Astrocyte (in vitro differentiated cells and primary cell): ENCODE measurements at regions not wholly inside any gene's neighbourhood (a gene's known extent, or its start where the extent isn't known, plus 50 kb on each side); places are given as distances from the start of the nearest gene placed in this dataset.

ENCODE experiments used
- DNase-seq: peaks from one replicate; pipeline ENCODE4 v3.0.0-alpha.2; 2010; ENCODE audit warnings: low read depth
- FAIRE-seq: peaks from 2 replicates; lab custom pipeline; 2011; peaks lifted over from hg19 to GRCh38; lab: Jason Lieb, UNC
- H2AFZ ChIP-seq: 2 replicates; pipeline ENCODE4 v1.6.0; 2012; ENCODE audit warnings: low read depth, low read length, inconsistent platforms
- H3K27ac ChIP-seq: 2 replicates; pipeline ENCODE4 v1.5.1; 2011; ENCODE audit warnings: low read depth, low read length, inconsistent platforms
- H3K27me3 ChIP-seq: 2 replicates; pipeline ENCODE4 v1.6.0; 2011; ENCODE audit warnings: low read length, inconsistent platforms; ENCODE audit not compliant: insufficient read depth
- H3K36me3 ChIP-seq: 2 replicates; pipeline ENCODE4 v1.5.1; 2011; ENCODE audit warnings: low read length, inconsistent platforms; ENCODE audit not compliant: insufficient read depth
- H3K4me1 ChIP-seq: 2 replicates; pipeline ENCODE4 v1.5.1; 2011; ENCODE audit warnings: low read length, inconsistent platforms; ENCODE audit not compliant: insufficient read depth
- H3K4me2 ChIP-seq: 2 replicates; pipeline ENCODE4 v1.6.0; 2012; ENCODE audit warnings: low read length, inconsistent platforms
- H3K4me3 ChIP-seq: 2 replicates; pipeline ENCODE4 v1.5.1; 2011; ENCODE audit warnings: low read depth, mild to moderate bottlenecking, low read length, inconsistent platforms; ENCODE audit not compliant: insufficient read depth
- H3K79me2 ChIP-seq: 2 replicates; pipeline ENCODE4 v1.6.0; 2012; ENCODE audit warnings: mild to moderate bottlenecking, low read length, inconsistent platforms; ENCODE audit not compliant: insufficient read depth
- H3K9ac ChIP-seq: 2 replicates; pipeline ENCODE4 v1.6.0; 2012; ENCODE audit warnings: mild to moderate bottlenecking, low read length, inconsistent platforms
- H3K9me3 ChIP-seq: 2 replicates; pipeline ENCODE4 v1.5.1; 2012; ENCODE audit warnings: low read depth, mild to moderate bottlenecking, low read length, inconsistent platforms; ENCODE audit not compliant: insufficient read depth
- H4K20me1 ChIP-seq: 2 replicates; pipeline ENCODE4 v1.6.0; 2012; ENCODE audit warnings: low read length, inconsistent platforms; ENCODE audit not compliant: insufficient read depth
- H3K27ac Mint-ChIP-seq: one replicate; pipeline ENCODE4 v1.8.0; 2021; ENCODE audit warnings: mild to moderate bottlenecking, mixed read lengths; ENCODE audit not compliant: unreplicated experiment
- H3K27me3 Mint-ChIP-seq: one replicate; pipeline ENCODE4 v1.8.0; 2021; ENCODE audit warnings: low read depth, mixed read lengths; ENCODE audit not compliant: unreplicated experiment
- H3K36me3 Mint-ChIP-seq: one replicate; pipeline ENCODE4 v1.8.0; 2021; ENCODE audit warnings: low read depth, mixed read lengths; ENCODE audit not compliant: unreplicated experiment
- H3K4me1 Mint-ChIP-seq: one replicate; pipeline ENCODE4 v1.8.0; 2021; ENCODE audit warnings: low read depth, mixed read lengths; ENCODE audit not compliant: unreplicated experiment
- H3K4me3 Mint-ChIP-seq: one replicate; pipeline ENCODE4 v1.8.0; 2021; ENCODE audit warnings: mild to moderate bottlenecking, moderate library complexity, mixed read lengths; ENCODE audit not compliant: unreplicated experiment
- H3K9me3 Mint-ChIP-seq: one replicate; pipeline ENCODE4 v1.8.0; 2021; ENCODE audit warnings: mild to moderate bottlenecking, mixed read lengths; ENCODE audit not compliant: unreplicated experiment
- EZH2 ChIP-seq: IDR thresholded peaks from 2 replicates; pipeline ENCODE4 v1.6.1; 2012; ENCODE audit warnings: mild to moderate bottlenecking, low read length, inconsistent platforms; ENCODE audit not compliant: insufficient read depth
- TF ChIP-seq, protein P1 (sequence below): IDR thresholded peaks from 2 replicates; pipeline ENCODE4 v1.5.1; 2011; ENCODE audit warnings: low read depth, mild to moderate bottlenecking, inconsistent platforms, low read length, moderate library complexity; ENCODE audit not compliant: insufficient read depth

GRCh38 chr3:88936831-88937230 lies 170.6 kb upstream of the EPHA3 start:
- H3K4me1 ChIP-seq = no peaks in the 10 kb centered on the region
- FAIRE-seq = no peak
- no peaks in the 10 kb centered on the region for H3K36me3 ChIP-seq
- H3K27me3 ChIP-seq = no peaks in the 10 kb centered on the region
- Mint-ChIP-seq H3K4me3 (no peak overlapping the region), H3K36me3 (no peaks in the 10 kb centered on the region), H3K27ac (no peak overlapping the region), H3K27me3 (no peaks in the 10 kb centered on the region), H3K4me1 (no peaks in the 10 kb centered on the region), H3K9me3 (no peaks in the 10 kb centered on the region)
- no peak for DNase-seq
- no peak overlapping the region for H2AFZ ChIP-seq
- no peak overlapping the region for H3K27ac ChIP-seq
- no peaks in the 10 kb centered on the region for H4K20me1 ChIP-seq
- H3K9ac ChIP-seq = no peak overlapping the region
- no peak overlapping the region for H3K4me2 ChIP-seq
- H3K79me2 ChIP-seq = no peaks in the 10 kb centered on the region
- no peaks in the 10 kb centered on the region for H3K9me3 ChIP-seq
- H3K4me3 ChIP-seq = no peak overlapping the region
- TF ChIP-seq EZH2 = no peak
- TF ChIP-seq, protein P1, sequence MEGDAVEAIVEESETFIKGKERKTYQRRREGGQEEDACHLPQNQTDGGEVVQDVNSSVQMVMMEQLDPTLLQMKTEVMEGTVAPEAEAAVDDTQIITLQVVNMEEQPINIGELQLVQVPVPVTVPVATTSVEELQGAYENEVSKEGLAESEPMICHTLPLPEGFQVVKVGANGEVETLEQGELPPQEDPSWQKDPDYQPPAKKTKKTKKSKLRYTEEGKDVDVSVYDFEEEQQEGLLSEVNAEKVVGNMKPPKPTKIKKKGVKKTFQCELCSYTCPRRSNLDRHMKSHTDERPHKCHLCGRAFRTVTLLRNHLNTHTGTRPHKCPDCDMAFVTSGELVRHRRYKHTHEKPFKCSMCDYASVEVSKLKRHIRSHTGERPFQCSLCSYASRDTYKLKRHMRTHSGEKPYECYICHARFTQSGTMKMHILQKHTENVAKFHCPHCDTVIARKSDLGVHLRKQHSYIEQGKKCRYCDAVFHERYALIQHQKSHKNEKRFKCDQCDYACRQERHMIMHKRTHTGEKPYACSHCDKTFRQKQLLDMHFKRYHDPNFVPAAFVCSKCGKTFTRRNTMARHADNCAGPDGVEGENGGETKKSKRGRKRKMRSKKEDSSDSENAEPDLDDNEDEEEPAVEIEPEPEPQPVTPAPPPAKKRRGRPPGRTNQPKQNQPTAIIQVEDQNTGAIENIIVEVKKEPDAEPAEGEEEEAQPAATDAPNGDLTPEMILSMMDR = no peak

GRCh38 chr3:88940296-88940695 lies 167.1 kb upstream of the EPHA3 start:
- Histone ChIP-seq H3K4me1 (no peaks in the 10 kb centered on the region), H3K4me2 (no peak overlapping the region), H3K79me2 (no peaks in the 10 kb centered on the region), H2AFZ (no peak overlapping the region), H3K27me3 (no peaks in the 10 kb centered on the region), H3K36me3 (no peaks in the 10 kb centered on the region), H3K27ac (no peak overlapping the region), H3K9ac (no peak overlapping the region), H4K20me1 (no peaks in the 10 kb centered on the region), H3K4me3 (no peak overlapping the region), H3K9me3 (no peaks in the 10 kb centered on the region)
- H3K36me3 Mint-ChIP-seq = no peaks in the 10 kb centered on the region
- no peak for FAIRE-seq
- DNase-seq = no peak
- no peak overlapping the region for H3K4me3 Mint-ChIP-seq
- no peaks in the 10 kb centered on the region for H3K4me1 Mint-ChIP-seq
- H3K27ac Mint-ChIP-seq = no peak overlapping the region
- no peak for TF ChIP-seq EZH2
- TF ChIP-seq, protein P1 = no peak
- no peaks in the 10 kb centered on the region for H3K27me3 Mint-ChIP-seq
- H3K9me3 Mint-ChIP-seq = no peaks in the 10 kb centered on the region

DNA sequence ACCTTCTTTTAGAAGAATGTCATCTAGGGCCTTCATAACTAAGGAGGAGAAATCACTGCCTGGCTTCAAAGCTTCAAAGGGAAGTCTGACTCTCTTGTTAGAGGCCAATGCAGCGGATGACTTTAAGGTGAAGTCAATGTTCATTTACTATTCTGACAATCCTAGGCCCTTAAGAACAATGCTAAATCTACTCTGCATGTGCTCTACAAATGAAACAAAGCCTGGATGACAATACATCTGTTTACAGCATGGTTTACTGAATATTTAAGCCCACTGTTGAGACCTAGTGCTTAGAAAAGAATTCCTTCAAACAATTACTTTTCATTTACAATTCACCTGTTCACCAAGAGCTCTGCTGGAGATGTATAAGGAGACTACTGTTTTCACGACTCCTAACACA lies 160.4 kb upstream of the EPHA3 start:
- Histone ChIP-seq H3K27ac (no peak overlapping the region), H3K4me3 (no peak overlapping the region), H3K4me1 (no peaks in the 10 kb centered on the region), H3K4me2 (no peak overlapping the region), H3K9me3 (no peaks in the 10 kb centered on the region), H3K27me3 (no peaks in the 10 kb centered on the region), H4K20me1 (no peaks in the 10 kb centered on the region), H3K79me2 (no peaks in the 10 kb centered on the region), H3K36me3 (no peaks in the 10 kb centered on the region), H3K9ac (no peak overlapping the region), H2AFZ (no peak overlapping the region)
- DNase-seq (no peak), FAIRE-seq (peak; percentile 29)
- Mint-ChIP-seq H3K4me3 (no peak overlapping the region), H3K36me3 (no peaks in the 10 kb centered on the region), H3K4me1 (no peaks in the 10 kb centered on the region), H3K9me3 (no peaks in the 10 kb centered on the region), H3K27ac (no peak overlapping the region), H3K27me3 (no peaks in the 10 kb centered on the region)
- TF ChIP-seq EZH2 = no peak
- TF ChIP-seq, protein P1 = no peak
